Prostate gland (tissue), 2 donors: ENCODE measurements at regions not wholly inside any gene's neighbourhood (a gene's known extent, or its start where the extent isn't known, plus 50 kb on each side); places are given as distances from the start of the nearest gene placed in this dataset.

ENCODE experiments used
- DNase-seq: peaks from one replicate; pipeline ENCODE4 v3.0.0-alpha.2; 2019; ENCODE audit warnings: low spot score
- H3K27ac ChIP-seq, 2 donors: fragments of 200-600 bp; sonication (generic); 2 replicates each; pipeline ENCODE4 v1.5.1; 2017 to 2019
- H3K27me3 ChIP-seq: fragments of 200-600 bp; sonication (generic); replicated peaks from 2 replicates; pipeline ENCODE4 v1.5.1; 2019; ENCODE audit not compliant: insufficient read depth
- H3K36me3 ChIP-seq, 2 donors: fragments of 200-600 bp; sonication (generic); 1 replicate in 1 of 2; 2 replicates in 1 of 2; pipeline versions ENCODE4 v1.5.1 to v1.8.1; 2017 to 2019
- H3K4me1 ChIP-seq: fragments of 200-600 bp; sonication (generic); replicated peaks from 2 replicates; pipeline ENCODE4 v1.5.1; 2019
- H3K4me3 ChIP-seq, 2 donors: fragments of 200-600 bp; sonication (generic); 2 replicates each; pipeline ENCODE4 v1.5.1; 2017 to 2019
- H3K9me3 ChIP-seq: fragments of 200-600 bp; sonication (generic); 2 replicates; pipeline ENCODE4 v1.5.1; 2017
- POLR2A ChIP-seq: fragments of 450-650 bp; IDR thresholded peaks from one replicate; pipeline ENCODE4 v1.6.1; 2016; ENCODE audit warnings: antibody characterized with exemption, mild to moderate bottlenecking
- POLR2AphosphoS5 ChIP-seq: sonication (generic); formaldehyde crosslinking; IDR thresholded peaks from one replicate; pipeline ENCODE4 v1.6.1; 2017; ENCODE audit warnings: antibody characterized with exemption
- WGBS: methylation state at CpG from one replicate; pipeline ENCODE4 v1.1.5; 2018; 5-methylcytosine and 5-hydroxymethylcytosine counted together
- intact Hi-C: fragments of 100-400 bp; cut with DNase I; formaldehyde crosslinking; loops from one replicate; pipeline ENCODE4 v1.14.2; 2022
- TF ChIP-seq, protein P1 (sequence below), 4 experiments: fragments of 200-600 bp in 2 of 4; fragments of 450-650 bp in 2 of 4; sonication (generic) in 2 of 4; IDR thresholded peaks; 1 replicate in 3 of 4; 2 replicates in 1 of 4; pipeline ENCODE4 v1.5.1; 2016 to 2019; ENCODE audit warnings: antibody characterized with exemption in 4 of 4, mild to moderate bottlenecking in 2 of 4, moderate library complexity in 2 of 4

- TF ChIP-seq, protein P1, sequence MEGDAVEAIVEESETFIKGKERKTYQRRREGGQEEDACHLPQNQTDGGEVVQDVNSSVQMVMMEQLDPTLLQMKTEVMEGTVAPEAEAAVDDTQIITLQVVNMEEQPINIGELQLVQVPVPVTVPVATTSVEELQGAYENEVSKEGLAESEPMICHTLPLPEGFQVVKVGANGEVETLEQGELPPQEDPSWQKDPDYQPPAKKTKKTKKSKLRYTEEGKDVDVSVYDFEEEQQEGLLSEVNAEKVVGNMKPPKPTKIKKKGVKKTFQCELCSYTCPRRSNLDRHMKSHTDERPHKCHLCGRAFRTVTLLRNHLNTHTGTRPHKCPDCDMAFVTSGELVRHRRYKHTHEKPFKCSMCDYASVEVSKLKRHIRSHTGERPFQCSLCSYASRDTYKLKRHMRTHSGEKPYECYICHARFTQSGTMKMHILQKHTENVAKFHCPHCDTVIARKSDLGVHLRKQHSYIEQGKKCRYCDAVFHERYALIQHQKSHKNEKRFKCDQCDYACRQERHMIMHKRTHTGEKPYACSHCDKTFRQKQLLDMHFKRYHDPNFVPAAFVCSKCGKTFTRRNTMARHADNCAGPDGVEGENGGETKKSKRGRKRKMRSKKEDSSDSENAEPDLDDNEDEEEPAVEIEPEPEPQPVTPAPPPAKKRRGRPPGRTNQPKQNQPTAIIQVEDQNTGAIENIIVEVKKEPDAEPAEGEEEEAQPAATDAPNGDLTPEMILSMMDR (IDR thresholded peaks at IDR 0.05): no peak
- TF ChIP-seq POLR2A (no peak), POLR2AphosphoS5 (no peak)
- H3K4me1 ChIP-seq: no peaks in the 10 kb centered on the region
- H3K36me3 ChIP-seq: no peaks in the 10 kb centered on the region
- no peaks in the 10 kb centered on the region for H3K9me3 ChIP-seq
- DNase-seq: no peak
- no peak overlapping the region for H3K4me3 ChIP-seq
- intact Hi-C loops: no loop called here
- WGBS: 97% methylated on average over 1 of the region's 1 CpG
- no peaks in the 10 kb centered on the region for H3K27me3 ChIP-seq
- H3K27ac ChIP-seq: no peak overlapping the region
Measured at GRCh38 chr1:47612819-47613218, 175.0 kb downstream of the FOXD2 start.

DNA sequence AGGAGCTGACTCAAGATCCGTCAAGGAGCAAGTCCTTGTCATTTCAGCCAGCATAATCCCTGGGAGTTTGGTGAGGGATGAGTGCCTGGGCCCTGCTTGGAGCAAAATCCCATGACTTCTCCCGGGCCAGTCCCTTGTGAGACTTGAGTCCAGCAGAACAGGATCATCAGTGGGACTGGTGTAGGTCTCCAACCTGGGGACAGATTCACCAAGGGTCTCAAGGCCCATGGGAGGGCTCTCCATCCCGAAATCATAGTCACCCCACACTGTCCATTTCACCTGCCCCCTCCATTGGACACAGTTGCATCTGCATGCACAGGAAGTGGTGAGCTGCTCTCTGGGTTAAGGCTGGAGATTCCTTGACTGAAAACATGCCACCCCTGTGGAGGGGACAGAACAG is 178.2 kb downstream of the FOXD2 start:
- no peaks in the 10 kb centered on the region for H3K9me3 ChIP-seq

DNA sequence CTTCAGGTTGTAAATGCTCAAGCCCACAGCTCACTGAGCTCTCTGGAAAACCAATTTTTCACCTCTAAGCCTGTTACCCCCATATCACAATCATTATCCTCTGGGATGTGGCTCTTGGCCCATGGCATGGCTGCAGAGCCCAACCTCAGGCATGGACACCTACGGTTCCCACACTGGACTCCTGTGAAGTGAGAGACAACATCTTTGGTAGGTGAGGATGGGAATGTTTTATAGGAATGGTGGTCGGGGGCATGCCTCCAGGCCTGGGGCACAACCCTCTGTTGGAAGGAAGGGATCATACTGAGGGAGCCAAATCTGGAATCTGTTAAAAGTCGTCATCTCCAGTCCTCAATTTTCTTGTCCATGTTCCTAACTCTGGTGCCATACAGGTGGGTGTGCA is 179.1 kb downstream of the FOXD2 start:
- 92% methylated on average over 3 of the region's 3 CpGs for WGBS
- TF ChIP-seq POLR2A (no peak), POLR2AphosphoS5 (no peak)
- TF ChIP-seq, protein P1 (IDR thresholded peaks at IDR 0.05): no peak
- DNase-seq: no peak
- Histone ChIP-seq H3K27ac (no peak overlapping the region), H3K27me3 (no peaks in the 10 kb centered on the region), H3K4me1 (no peaks in the 10 kb centered on the region), H3K4me3 (no peak overlapping the region), H3K9me3 (no peaks in the 10 kb centered on the region), H3K36me3 (no peaks in the 10 kb centered on the region)
- intact Hi-C loops: no loop called here

More for the DNA sequence above, 178.2 kb downstream of the FOXD2 start:
- TF ChIP-seq POLR2AphosphoS5: no peak
- TF ChIP-seq, protein P1 (IDR thresholded peaks at IDR 0.05): no peak
- TF ChIP-seq POLR2A: no peak
- Histone ChIP-seq H3K4me3 (no peak overlapping the region), H3K27me3 (no peaks in the 10 kb centered on the region), H3K27ac (no peak overlapping the region), H3K36me3 (no peaks in the 10 kb centered on the region), H3K4me1 (no peaks in the 10 kb centered on the region)
- DNase-seq: no peak
- WGBS: 98% methylated on average over 3 of the region's 3 CpGs
- intact Hi-C loops: no loop called here

DNA sequence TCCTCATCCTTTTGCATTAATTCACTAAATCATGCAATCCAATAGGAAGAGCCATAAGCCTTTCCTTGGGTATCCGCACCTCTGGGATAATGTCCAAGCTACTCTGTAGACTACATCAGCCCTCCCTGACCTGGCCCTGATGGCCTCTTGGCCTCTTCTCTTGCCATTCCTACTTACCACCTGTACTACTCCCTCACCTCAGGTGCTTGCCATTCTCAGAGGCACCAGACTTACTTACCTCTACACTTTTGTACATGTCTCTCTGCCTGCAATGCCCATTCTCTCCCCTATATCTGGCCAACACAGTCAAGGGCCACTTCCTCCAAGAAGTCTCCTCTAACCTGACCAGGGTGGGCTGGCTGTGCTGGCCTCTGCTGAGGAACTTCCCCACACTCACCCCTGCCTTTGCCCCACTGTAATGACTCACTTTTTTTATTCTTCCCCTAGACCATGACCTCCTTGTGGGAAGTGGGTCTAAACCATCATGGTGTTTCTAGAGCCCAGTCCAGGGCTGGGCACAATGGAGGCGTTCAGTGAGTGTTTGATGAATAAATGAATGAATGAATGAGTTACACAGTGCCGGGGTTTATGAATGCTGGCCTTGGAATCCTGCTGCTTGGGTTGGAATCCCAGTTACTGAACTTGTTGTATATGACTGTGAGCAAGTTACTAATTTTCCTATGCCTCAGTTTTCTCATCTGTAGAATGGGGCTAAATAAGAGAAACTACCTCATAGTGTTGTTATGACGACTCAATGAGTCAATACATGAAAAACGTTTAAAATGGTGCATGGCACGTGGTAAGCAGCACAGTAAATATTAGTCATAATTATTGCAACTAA is 179.8 kb downstream of the FOXD2 start:
- Histone ChIP-seq H3K27me3 (no peaks in the 10 kb centered on the region), H3K4me3 (no peak overlapping the region), H3K9me3 (no peaks in the 10 kb centered on the region), H3K4me1 (no peaks in the 10 kb centered on the region), H3K27ac (no peak overlapping the region), H3K36me3 (no peaks in the 10 kb centered on the region)
- no peak for DNase-seq
- TF ChIP-seq, protein P1 (IDR thresholded peaks at IDR 0.05): no peak
- TF ChIP-seq POLR2A: no peak
- no peak for TF ChIP-seq POLR2AphosphoS5
- intact Hi-C loops: no loop called here
- 90% methylated on average over 6 of the region's 6 CpGs for WGBS

DNA sequence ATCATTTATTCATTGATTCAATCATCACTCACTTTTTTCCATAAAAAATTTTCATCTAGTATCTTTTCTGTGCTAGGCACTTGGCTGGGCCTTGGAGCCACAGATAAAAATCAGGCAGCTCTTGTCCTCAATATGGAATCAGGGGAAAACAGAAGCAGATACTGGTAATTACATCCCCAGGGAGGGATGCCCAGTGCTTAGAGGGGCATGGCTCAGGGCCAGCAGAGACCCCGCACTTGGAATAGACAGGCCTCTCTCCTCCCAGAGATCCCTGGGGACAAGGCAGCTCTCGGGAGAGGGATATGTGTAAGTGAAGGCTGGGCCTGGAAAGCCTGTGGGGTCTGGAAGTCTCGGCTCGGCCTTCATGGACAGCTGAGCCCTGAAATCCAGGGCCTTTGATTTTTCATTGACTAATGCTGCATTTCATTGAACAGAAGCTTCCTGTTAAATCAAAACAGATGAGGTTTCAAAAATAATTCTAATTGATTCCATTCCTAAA is 180.4 kb downstream of the FOXD2 start:
- 92% methylated on average over 4 of the region's 4 CpGs for WGBS
- no peaks in the 10 kb centered on the region for H3K27me3 ChIP-seq
- intact Hi-C loops: no loop called here
- no peak overlapping the region for H3K27ac ChIP-seq
- TF ChIP-seq POLR2AphosphoS5: no peak
- no peak for TF ChIP-seq POLR2A
- TF ChIP-seq, protein P1 (IDR thresholded peaks at IDR 0.05): no peak
- H3K36me3 ChIP-seq: no peaks in the 10 kb centered on the region
- H3K4me1 ChIP-seq: no peaks in the 10 kb centered on the region
- H3K9me3 ChIP-seq: no peaks in the 10 kb centered on the region
- DNase-seq: no peak
- H3K4me3 ChIP-seq: no peak overlapping the region
